Vagina (tissue), 2 donors: ENCODE measurements at regions not wholly inside any gene's neighbourhood (a gene's known extent, or its start where the extent isn't known, plus 50 kb on each side); places are given as distances from the start of the nearest gene placed in this dataset.

ENCODE experiments used
- POLR2A ChIP-seq, 2 donors: fragments of 450-650 bp; IDR thresholded peaks; one replicate each; pipeline ENCODE4 v1.6.1; 2017; ENCODE audit warnings: antibody characterized with exemption in 2 of 2, mild to moderate bottlenecking in 2 of 2, moderate library complexity in 2 of 2
- POLR2AphosphoS5 ChIP-seq, 2 donors: sonication (generic); formaldehyde crosslinking; IDR thresholded peaks; one replicate each; pipeline ENCODE4 v1.9.0; 2017; ENCODE audit warnings: antibody characterized with exemption in 2 of 2, mild to moderate bottlenecking in 2 of 2, low read depth in 1 of 2; ENCODE audit not compliant: insufficient read depth in 1 of 2

DNA sequence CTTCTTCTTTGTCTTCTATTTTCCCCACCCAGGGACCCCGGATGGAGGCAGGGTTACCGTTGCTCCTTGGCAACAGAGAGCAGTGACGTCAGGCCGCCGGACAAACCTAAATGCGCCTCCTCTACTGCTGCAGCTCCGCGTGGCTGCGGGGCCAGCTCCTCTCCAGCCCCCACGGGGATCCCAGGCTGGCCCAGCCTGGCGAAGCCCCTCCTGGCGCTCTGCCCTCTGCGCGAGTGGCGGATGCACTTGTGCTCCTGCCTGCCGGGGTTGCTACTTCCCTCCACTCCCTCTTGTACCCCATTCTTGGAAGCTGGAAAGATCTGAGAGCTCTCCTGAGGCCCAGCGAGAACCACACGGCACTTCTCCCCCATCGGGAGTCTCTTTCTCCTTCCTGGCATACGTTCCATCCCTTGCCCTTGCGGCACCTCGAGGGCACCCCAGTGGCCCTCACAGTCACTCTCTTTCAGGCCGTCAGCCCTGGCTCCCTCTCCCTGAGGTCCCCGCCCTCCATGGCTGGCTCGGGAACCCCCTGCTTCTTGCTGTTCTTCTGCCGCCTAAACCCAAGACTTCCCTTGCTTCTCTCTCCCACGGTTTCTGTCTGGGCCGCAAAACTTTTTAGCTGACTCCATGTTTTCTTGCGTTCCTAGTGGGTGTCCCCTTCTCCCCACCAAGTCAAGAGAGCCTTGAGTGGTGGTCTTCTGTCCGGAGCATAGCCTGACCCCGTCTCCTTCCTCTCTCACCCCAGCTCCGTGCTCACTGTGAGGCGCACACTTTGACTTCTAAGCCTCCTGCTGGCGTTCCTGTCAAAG, 121.7 kb downstream of the PAPOLA start:
- TF ChIP-seq POLR2A (IDR thresholded peaks at IDR 0.05) (no peak), POLR2AphosphoS5 (IDR thresholded peaks at IDR 0.05; ENCODE audit: insufficient read depth in 1 of 2, low read depth in 1 of 2) (no peak)
